Activated CD8-positive, alpha-beta memory T cell treated with anti-CD3 and anti-CD28 coated beads for 24 hours (primary cell): ENCODE measurements at regions not wholly inside any gene's neighbourhood (a gene's known extent, or its start where the extent isn't known, plus 50 kb on each side); places are given as distances from the start of the nearest gene placed in this dataset.

ENCODE experiments used
- DNase-seq: peaks from one replicate; pipeline ENCODE4 v3.0.0-alpha.2; 2020

- DNase-seq, result no peak
Observed at GRCh38 chr3:17936736-17937480, 194.5 kb upstream of the TBC1D5 start.

- no peak for DNase-seq
Observed at GRCh38 chr3:17935222-17935621, 192.8 kb upstream of the TBC1D5 start.

- DNase-seq, result no peak
Observed at GRCh38 chr3:17932136-17932771, 189.8 kb upstream of the TBC1D5 start.

GRCh38 chr3:17931131-17931530 lies 188.7 kb upstream of the TBC1D5 start:
- DNase-seq, result no peak

GRCh38 chr3:17928502-17929145 lies 186.2 kb upstream of the TBC1D5 start:
- DNase-seq, result no peak

- no peak for DNase-seq
Observed at GRCh38 chr3:17927036-17927435, 184.6 kb upstream of the TBC1D5 start.

- DNase-seq, result no peak
Observed at GRCh38 chr3:17915341-17915740, 172.9 kb upstream of the TBC1D5 start.

- DNase-seq, result no peak
Observed at GRCh38 chr3:17913359-17913758, 170.9 kb upstream of the TBC1D5 start.

GRCh38 chr3:17911986-17912760 lies 169.7 kb upstream of the TBC1D5 start:
- no peak for DNase-seq

- no peak for DNase-seq
Observed at GRCh38 chr3:17910922-17911321, 168.5 kb upstream of the TBC1D5 start.

- DNase-seq, result no peak
Observed at GRCh38 chr3:17909714-17910113, 167.3 kb upstream of the TBC1D5 start.

GRCh38 chr3:17908399-17909191 lies 166.2 kb upstream of the TBC1D5 start:
- no peak for DNase-seq

GRCh38 chr3:17905996-17906395 lies 163.6 kb upstream of the TBC1D5 start:
- no peak for DNase-seq

- no peak for DNase-seq
Observed at GRCh38 chr3:17901893-17902292, 159.5 kb upstream of the TBC1D5 start.

- DNase-seq, result peak; percentile 63
Observed at GRCh38 chr3:17894434-17895060, 152.1 kb upstream of the TBC1D5 start.

- DNase-seq, result no peak
Observed at GRCh38 chr3:17891139-17891856, 148.9 kb upstream of the TBC1D5 start.

- no peak for DNase-seq
Observed at GRCh38 chr3:17885986-17886385, 143.6 kb upstream of the TBC1D5 start.

- DNase-seq, result no peak
Observed at GRCh38 chr3:17882981-17883380, 140.6 kb upstream of the TBC1D5 start.

- DNase-seq, result no peak
Observed at GRCh38 chr3:17877299-17877698, 134.9 kb upstream of the TBC1D5 start.

GRCh38 chr3:17874636-17875035 lies 132.2 kb upstream of the TBC1D5 start:
- DNase-seq, result no peak

GRCh38 chr3:17872457-17872856 lies 130.0 kb upstream of the TBC1D5 start:
- no peak for DNase-seq
